Upper lobe of left lung (tissue), 6 donors: ENCODE measurements at regions not wholly inside any gene's neighbourhood (a gene's known extent, or its start where the extent isn't known, plus 50 kb on each side); places are given as distances from the start of the nearest gene placed in this dataset.

Source experiments
- ATAC-seq, 2 donors: fragments of 200-7000 bp; cut with Tn5 transposase; one replicate each; pipeline ENCODE4 v1.9.1; 2022; ENCODE audit warnings: mild to moderate bottlenecking in 2 of 2, moderate library complexity in 2 of 2; ENCODE audit not compliant: low FRiP score in 2 of 2
- DNase-seq, 2 donors: peaks; one replicate each; pipeline ENCODE4 v3.0.0-alpha.2; 2019 to 2020
- H3K27ac ChIP-seq, 4 donors: fragments of 200-600 bp; sonication (generic); one replicate each; pipeline ENCODE4 v1.5.1; 2016 to 2019
- H3K27me3 ChIP-seq, 4 donors: fragments of 200-600 bp; sonication (generic); one replicate each; pipeline ENCODE4 v1.5.1; 2017 to 2019
- H3K36me3 ChIP-seq, 4 donors: fragments of 200-600 bp; sonication (generic); one replicate each; pipeline ENCODE4 v1.5.1; 2016 to 2019
- H3K4me1 ChIP-seq, 4 donors: fragments of 200-600 bp; sonication (generic); one replicate each; pipeline ENCODE4 v1.5.1; 2018 to 2019
- H3K4me3 ChIP-seq, 4 donors: fragments of 200-600 bp; sonication (generic); one replicate each; pipeline ENCODE4 v1.5.1; 2017 to 2019; ENCODE audit warnings: mild to moderate bottlenecking in 2 of 4, moderate library complexity in 1 of 4
- H3K9me3 ChIP-seq, 4 donors: fragments of 200-600 bp; sonication (generic); one replicate each; pipeline ENCODE4 v1.5.1; 2018 to 2019
- CTCF ChIP-seq, 6 experiments: fragments of 450-650 bp in 4 of 6; fragments of 200-600 bp in 2 of 6; sonication (generic) in 2 of 6; IDR thresholded peaks; one replicate each; pipeline ENCODE4 v1.5.1; 2016 to 2019; ENCODE audit warnings: antibody characterized with exemption in 6 of 6
- EP300 ChIP-seq, 4 donors: sonication (generic); formaldehyde crosslinking; IDR thresholded peaks; one replicate each; pipeline ENCODE4 v1.5.1; 2017; ENCODE audit warnings: antibody characterized with exemption in 4 of 4, control low read depth in 2 of 4
- POLR2A ChIP-seq, 4 donors: fragments of 450-650 bp; IDR thresholded peaks; one replicate each; pipeline ENCODE4 v1.5.1; 2016 to 2017; ENCODE audit warnings: antibody characterized with exemption in 4 of 4, mild to moderate bottlenecking in 2 of 4
- POLR2AphosphoS5 ChIP-seq, 2 donors: sonication (generic); formaldehyde crosslinking; IDR thresholded peaks; one replicate each; pipeline ENCODE4 v1.5.1; 2017; ENCODE audit warnings: antibody characterized with exemption in 2 of 2
- WGBS, 2 donors: methylation state at CpG; one replicate each; pipeline ENCODE4 v1.1.5; 2017 to 2018; 5-methylcytosine and 5-hydroxymethylcytosine counted together
- donor health status: DM: no; HTN: no; CAD: no; lungs with moderate emphysema.
- donor health status: DM: no; HTN: yes; CAD: no; lungs with severe emphysema.

GRCh38 chr1:117295001-117295400, 72.2 kb upstream of the MAN1A2 start:
- no peak for TF ChIP-seq POLR2A (IDR thresholded peaks at IDR 0.05)
- TF ChIP-seq EP300 (IDR thresholded peaks at IDR 0.05): no peak
- TF ChIP-seq POLR2AphosphoS5 (IDR thresholded peaks at IDR 0.05): no peak
- no peak for TF ChIP-seq CTCF (IDR thresholded peaks at IDR 0.05)
- no peaks in the 10 kb centered on the region for H3K4me1 ChIP-seq
- ATAC-seq (no peak), DNase-seq (no peak)
- no peaks in the 10 kb centered on the region for H3K27me3 ChIP-seq
- no peaks in the 10 kb centered on the region for H3K9me3 ChIP-seq
- H3K4me3 ChIP-seq: no peak overlapping the region
- H3K27ac ChIP-seq: no peak overlapping the region
- 83 to 92% methylated on average over 2 of the region's 2 CpGs for WGBS, 2 donors
- H3K36me3 ChIP-seq: no peaks in the 10 kb centered on the region

GRCh38 chr1:117290890-117291289, 76.4 kb upstream of the MAN1A2 start:
- Histone ChIP-seq H3K4me1 (no peaks in the 10 kb centered on the region), H3K27ac (no peak overlapping the region), H3K9me3 (no peaks in the 10 kb centered on the region), H3K4me3 (no peak overlapping the region), H3K36me3 (no peaks in the 10 kb centered on the region), H3K27me3 (no peaks in the 10 kb centered on the region)
- ATAC-seq (no peak), DNase-seq (no peak)
- no peak for TF ChIP-seq POLR2AphosphoS5 (IDR thresholded peaks at IDR 0.05)
- no peak for TF ChIP-seq EP300 (IDR thresholded peaks at IDR 0.05)
- no peak for TF ChIP-seq CTCF (IDR thresholded peaks at IDR 0.05)
- TF ChIP-seq POLR2A (IDR thresholded peaks at IDR 0.05): no peak

GRCh38 chr1:117289316-117289870, 77.9 kb upstream of the MAN1A2 start:
- Histone ChIP-seq H3K4me1 (no peaks in the 10 kb centered on the region), H3K4me3 (no peak overlapping the region), H3K36me3 (no peaks in the 10 kb centered on the region), H3K27me3 (no peaks in the 10 kb centered on the region), H3K27ac (no peak overlapping the region), H3K9me3 (no peaks in the 10 kb centered on the region)
- DNase-seq: no peak
- TF ChIP-seq EP300 (IDR thresholded peaks at IDR 0.05): no peak
- 71 to 73% methylated on average over 3 of the region's 3 CpGs for WGBS, 2 donors
- ATAC-seq: no peak

GRCh38 chr1:117286562-117286961, 75.8 kb upstream of the VTCN1 start:
- no peak for DNase-seq
- 88 to 91% methylated on average over 2 of the region's 2 CpGs for WGBS, 2 donors

GRCh38 chr1:117286145-117286544, 75.4 kb upstream of the VTCN1 start:
- DNase-seq (no peak), ATAC-seq (no peak)
- no peak for TF ChIP-seq POLR2AphosphoS5 (IDR thresholded peaks at IDR 0.05)
- TF ChIP-seq EP300 (IDR thresholded peaks at IDR 0.05): no peak
- no peak for TF ChIP-seq CTCF (IDR thresholded peaks at IDR 0.05)
- no peak for TF ChIP-seq POLR2A (IDR thresholded peaks at IDR 0.05)
- H3K4me1 ChIP-seq: no peaks in the 10 kb centered on the region
- H3K36me3 ChIP-seq: no peaks in the 10 kb centered on the region
- H3K27ac ChIP-seq: no peak overlapping the region
- 28 to 40% methylated on average over 1 of the region's 1 CpG for WGBS, 2 donors
- no peaks in the 10 kb centered on the region for H3K27me3 ChIP-seq
- no peaks in the 10 kb centered on the region for H3K9me3 ChIP-seq
- H3K4me3 ChIP-seq: no peak overlapping the region

More at GRCh38 chr1:117286562-117286961, 75.8 kb upstream of the VTCN1 start:
- no peak for ATAC-seq
- no peak overlapping the region for H3K4me3 ChIP-seq
- H3K27ac ChIP-seq: no peak overlapping the region
- no peaks in the 10 kb centered on the region for H3K36me3 ChIP-seq
- no peaks in the 10 kb centered on the region for H3K9me3 ChIP-seq
- no peaks in the 10 kb centered on the region for H3K4me1 ChIP-seq
- no peaks in the 10 kb centered on the region for H3K27me3 ChIP-seq
- no peak for TF ChIP-seq EP300 (IDR thresholded peaks at IDR 0.05)
- TF ChIP-seq POLR2A (IDR thresholded peaks at IDR 0.05): no peak
- TF ChIP-seq POLR2AphosphoS5 (IDR thresholded peaks at IDR 0.05): no peak
- TF ChIP-seq CTCF (IDR thresholded peaks at IDR 0.05): no peak
